ENCODE measurements at regions not wholly inside any gene's neighbourhood (a gene's known extent, or its start where the extent isn't known, plus 50 kb on each side); places are given as distances from the start of the nearest gene placed in this dataset.
A peak's percentile ranks its signal among the peaks of the same experiment; 100 is the strongest.

DNA sequence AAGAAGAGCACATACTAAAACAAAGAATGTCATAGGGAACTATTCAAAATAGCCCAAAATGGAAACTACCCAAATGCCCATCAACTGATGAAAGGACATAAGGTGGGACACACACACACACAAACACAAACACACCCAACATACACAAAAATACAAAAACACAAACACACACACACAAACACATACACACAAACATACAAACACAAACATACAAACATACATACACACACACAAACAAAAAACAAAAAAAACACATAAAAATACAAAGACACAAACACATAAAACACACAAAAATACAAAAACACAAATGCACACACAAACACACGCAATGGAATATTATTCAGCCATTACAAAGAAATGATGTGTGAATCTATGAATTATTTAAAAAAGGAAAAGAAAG is 203.6 kb downstream of the ERMARD start:
- TF ChIP-seq, protein P1, sequence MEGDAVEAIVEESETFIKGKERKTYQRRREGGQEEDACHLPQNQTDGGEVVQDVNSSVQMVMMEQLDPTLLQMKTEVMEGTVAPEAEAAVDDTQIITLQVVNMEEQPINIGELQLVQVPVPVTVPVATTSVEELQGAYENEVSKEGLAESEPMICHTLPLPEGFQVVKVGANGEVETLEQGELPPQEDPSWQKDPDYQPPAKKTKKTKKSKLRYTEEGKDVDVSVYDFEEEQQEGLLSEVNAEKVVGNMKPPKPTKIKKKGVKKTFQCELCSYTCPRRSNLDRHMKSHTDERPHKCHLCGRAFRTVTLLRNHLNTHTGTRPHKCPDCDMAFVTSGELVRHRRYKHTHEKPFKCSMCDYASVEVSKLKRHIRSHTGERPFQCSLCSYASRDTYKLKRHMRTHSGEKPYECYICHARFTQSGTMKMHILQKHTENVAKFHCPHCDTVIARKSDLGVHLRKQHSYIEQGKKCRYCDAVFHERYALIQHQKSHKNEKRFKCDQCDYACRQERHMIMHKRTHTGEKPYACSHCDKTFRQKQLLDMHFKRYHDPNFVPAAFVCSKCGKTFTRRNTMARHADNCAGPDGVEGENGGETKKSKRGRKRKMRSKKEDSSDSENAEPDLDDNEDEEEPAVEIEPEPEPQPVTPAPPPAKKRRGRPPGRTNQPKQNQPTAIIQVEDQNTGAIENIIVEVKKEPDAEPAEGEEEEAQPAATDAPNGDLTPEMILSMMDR (IDR thresholded peaks at IDR 0.05) = no peak
- Mint-ChIP-seq H3K27ac (no peak overlapping the region), H3K9me3 (no peaks in the 10 kb centered on the region), H3K4me3 (no peak overlapping the region), H3K4me1 (peaks cover 0 to 6% of the 10 kb centered on the region in 2 donors), H3K27me3 (ENCODE audit: low read depth in 2 of 2) (peaks cover 10 to 18% of the 10 kb centered on the region in 2 donors), H3K36me3 (no peaks in the 10 kb centered on the region)
- H3K9me3 ChIP-seq (ENCODE audit: control insufficient read depth, insufficient read depth, low read length) = no peaks in the 10 kb centered on the region
- ATAC-seq = no peak
- DNase-seq = no peak
- H3K36me3 ChIP-seq (ENCODE audit: control insufficient read depth, insufficient read depth, low read length) = no peaks in the 10 kb centered on the region
- H3K4me1 ChIP-seq (ENCODE audit: control insufficient read depth, insufficient read depth, low read length) = peaks cover 14% of the 10 kb centered on the region
- H3K27ac ChIP-seq (ENCODE audit: low read length) = no peak overlapping the region
- no peaks in the 10 kb centered on the region for H3K27me3 ChIP-seq (ENCODE audit: control insufficient read depth, insufficient read depth, low read length)
- WGBS (ENCODE audit: insufficient coverage) = no CpG with 5 or more reads among the region's 1 CpG
- intact Hi-C loops (cut with micrococcal nuclease) = no loop called here
- H3K4me3 ChIP-seq (ENCODE audit: low read length) = no peak overlapping the region

GRCh38 chr6:169953686-169954085 is 202.3 kb downstream of the ERMARD start:
- peaks cover 0 to 5% of the 10 kb centered on the region in 2 donors for H3K4me1 Mint-ChIP-seq
- no peak overlapping the region for H3K27ac Mint-ChIP-seq
- TF ChIP-seq, protein P1 (IDR thresholded peaks at IDR 0.05) = no peak
- Histone ChIP-seq H3K36me3 (ENCODE audit: control insufficient read depth, insufficient read depth, low read length) (no peaks in the 10 kb centered on the region), H3K9me3 (ENCODE audit: control insufficient read depth, insufficient read depth, low read length) (no peaks in the 10 kb centered on the region), H3K27me3 (ENCODE audit: control insufficient read depth, insufficient read depth, low read length) (no peaks in the 10 kb centered on the region), H3K4me3 (ENCODE audit: low read length) (no peak overlapping the region), H3K4me1 (ENCODE audit: control insufficient read depth, insufficient read depth, low read length) (peaks cover 4% of the 10 kb centered on the region), H3K27ac (ENCODE audit: low read length) (no peak overlapping the region)
- no peaks in the 10 kb centered on the region for H3K9me3 Mint-ChIP-seq
- 63% methylated on average over 2 of the region's 3 CpGs for WGBS (ENCODE audit: insufficient coverage)
- H3K4me3 Mint-ChIP-seq = no peak overlapping the region
- no peaks in the 10 kb centered on the region for H3K36me3 Mint-ChIP-seq
- H3K27me3 Mint-ChIP-seq (ENCODE audit: low read depth in 2 of 2) = peaks cover 13 to 15% of the 10 kb centered on the region in 2 donors
- intact Hi-C loops (cut with micrococcal nuclease) = no loop called here
- DNase-seq = no peak
- no peak for ATAC-seq

- Mint-ChIP-seq H3K9me3 (no peaks in the 10 kb centered on the region), H3K27ac (no peak overlapping the region)
- WGBS (ENCODE audit: insufficient coverage) = 80% methylated on average over 2 of the region's 2 CpGs
These were observed 199.1 kb downstream of the ERMARD start for GRCh38 chr6:169950558-169950957.

More at GRCh38 chr6:169950558-169950957, 199.1 kb downstream of the ERMARD start:
- Histone ChIP-seq H3K36me3 (ENCODE audit: control insufficient read depth, insufficient read depth, low read length) (no peaks in the 10 kb centered on the region), H3K4me1 (ENCODE audit: control insufficient read depth, insufficient read depth, low read length) (no peaks in the 10 kb centered on the region), H3K27ac (ENCODE audit: low read length) (no peak overlapping the region), H3K4me3 (ENCODE audit: low read length) (no peak overlapping the region), H3K9me3 (ENCODE audit: control insufficient read depth, insufficient read depth, low read length) (no peaks in the 10 kb centered on the region), H3K27me3 (ENCODE audit: control insufficient read depth, insufficient read depth, low read length) (no peaks in the 10 kb centered on the region)
- Mint-ChIP-seq H3K4me1 (no peaks in the 10 kb centered on the region), H3K27me3 (ENCODE audit: low read depth in 2 of 2) (peaks cover 10 to 11% of the 10 kb centered on the region in 2 donors), H3K36me3 (no peaks in the 10 kb centered on the region), H3K4me3 (no peak overlapping the region)
- intact Hi-C loops (cut with micrococcal nuclease) = loop anchor here (1.0 kb wide), 1 partner anchor 580 kb away; no protein-coding TSS in a partner anchor
- DNase-seq = peak; percentile 37 to 68
- peak in 2 of 3 donors; percentile 40 to 64 for ATAC-seq
- TF ChIP-seq, protein P1 (IDR thresholded peaks at IDR 0.05) = peak; percentile 53

All from natural killer cell (primary cell).